HG03196 (cell line): ENCODE measurements at regions not wholly inside any gene's neighbourhood (a gene's known extent, or its start where the extent isn't known, plus 50 kb on each side); places are given as distances from the start of the nearest gene placed in this dataset.
"Not testable (repeated sequence)": the region's sequence is repeated elsewhere in the genome, so short reads cannot be mapped to it uniquely, and the experiment has no call there.

Experiments used
- ATAC-seq: cut with Tn5 transposase; IDR thresholded peaks from one replicate; pipeline ENCODE4 v1.9.1; 2021; ENCODE audit not compliant: unreplicated experiment

DNA sequence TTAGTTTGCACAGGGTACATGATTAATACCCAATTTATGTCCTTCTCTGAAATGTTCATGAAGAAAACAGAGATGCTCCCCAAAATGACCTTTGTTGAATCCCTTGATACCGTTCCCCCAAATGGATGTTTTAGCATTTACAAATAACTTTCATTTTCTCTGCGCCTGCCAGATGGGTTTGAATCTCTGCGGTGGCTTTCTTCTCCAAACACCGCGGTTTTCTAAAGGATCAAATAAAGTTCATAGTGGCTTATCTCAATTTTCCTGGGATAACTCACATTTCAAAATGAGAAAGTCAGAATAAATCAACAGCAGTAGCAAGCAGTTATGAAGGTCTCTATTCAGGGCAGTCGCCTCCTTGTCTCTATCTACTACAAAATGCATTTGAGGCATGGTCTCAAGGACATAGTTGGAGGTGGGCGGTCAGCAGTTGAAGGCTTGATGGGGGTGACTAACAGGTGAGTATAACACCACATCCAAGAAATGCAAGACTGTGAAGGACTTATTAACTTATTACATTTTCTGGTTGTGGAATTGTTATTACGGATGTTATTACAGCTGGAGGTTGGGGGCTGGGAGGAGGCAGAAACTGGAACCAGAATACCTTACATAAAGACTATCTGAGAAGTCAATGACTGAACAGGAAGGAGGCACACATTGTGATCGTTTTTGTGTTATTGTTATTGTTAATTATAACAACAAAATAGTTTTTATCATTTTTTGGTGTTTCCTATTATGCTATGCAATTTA, 1513.3 kb downstream of the FAM181B start:
- no peak for ATAC-seq

- ATAC-seq, result no peak
These were observed 1514.0 kb downstream of the FAM181B start for GRCh38 chr11:81219661-81220060.

GRCh38 chr11:81218440-81218839, 1515.2 kb downstream of the FAM181B start:
- no peak for ATAC-seq

- ATAC-seq, result no peak
These were observed 1522.6 kb downstream of the FAM181B start for GRCh38 chr11:81211050-81211449.

- ATAC-seq, result no peak
These were observed 1526.1 kb downstream of the FAM181B start for GRCh38 chr11:81207421-81208054.

DNA sequence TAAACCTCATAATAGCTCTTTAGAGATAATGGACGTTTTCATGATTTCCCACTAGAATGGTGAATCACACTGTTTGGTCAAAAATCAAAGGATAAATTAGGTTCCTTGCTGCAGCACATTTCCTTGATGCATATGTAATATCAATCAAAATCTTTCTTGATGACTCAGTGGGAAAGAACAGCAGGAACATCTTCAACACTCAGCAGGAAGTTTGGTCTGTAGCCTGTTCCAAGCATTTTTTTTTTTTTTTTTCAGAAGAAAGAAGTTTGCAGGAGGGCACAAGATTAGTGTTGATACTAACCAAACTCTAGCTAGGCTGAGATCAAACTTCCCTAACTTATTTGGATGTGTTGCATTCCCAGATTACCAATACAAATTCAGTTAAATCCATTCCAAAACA, 1529.8 kb downstream of the FAM181B start:
- ATAC-seq, result no peak

GRCh38 chr11:81197396-81197795, 1536.3 kb downstream of the FAM181B start:
- no peak for ATAC-seq

DNA sequence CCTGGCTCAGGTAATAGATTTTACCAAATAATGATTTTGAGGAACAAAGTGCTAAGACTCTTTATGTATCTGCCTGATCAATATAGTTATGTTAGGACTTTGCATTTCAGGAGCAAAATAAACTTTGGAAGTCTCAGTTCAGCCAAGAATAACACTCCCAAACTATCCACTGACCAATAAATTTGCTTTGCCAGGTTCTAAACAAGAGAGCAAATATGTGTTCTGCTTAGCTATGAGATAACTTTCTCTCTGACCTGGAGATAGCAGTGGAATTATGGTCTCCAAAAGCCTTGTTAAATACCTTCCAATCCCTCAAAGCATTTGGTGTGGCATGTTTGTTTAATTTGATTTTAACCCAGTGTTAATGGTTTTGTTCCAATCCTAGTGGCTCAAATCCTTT, 1541.1 kb downstream of the FAM181B start:
- no peak for ATAC-seq

DNA sequence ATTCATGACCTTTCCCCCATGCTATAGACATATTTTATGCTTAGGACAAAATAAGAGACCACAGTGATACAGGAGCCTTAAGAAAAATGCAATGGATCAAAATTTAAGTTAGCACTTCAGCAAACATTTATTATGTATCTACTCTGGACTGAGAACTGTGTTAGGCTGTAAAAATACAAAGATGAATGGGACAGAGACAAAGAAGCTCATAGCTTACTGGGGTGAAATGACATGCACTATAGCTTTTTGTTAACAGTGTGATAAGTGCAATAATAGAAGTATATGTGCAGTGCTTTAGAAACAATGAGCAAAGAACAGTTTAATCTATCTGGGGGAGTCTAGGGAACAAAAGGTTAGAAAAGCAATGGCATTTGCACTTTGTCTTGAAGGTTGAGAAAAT, 1543.1 kb downstream of the FAM181B start:
- ATAC-seq, result no peak

DNA sequence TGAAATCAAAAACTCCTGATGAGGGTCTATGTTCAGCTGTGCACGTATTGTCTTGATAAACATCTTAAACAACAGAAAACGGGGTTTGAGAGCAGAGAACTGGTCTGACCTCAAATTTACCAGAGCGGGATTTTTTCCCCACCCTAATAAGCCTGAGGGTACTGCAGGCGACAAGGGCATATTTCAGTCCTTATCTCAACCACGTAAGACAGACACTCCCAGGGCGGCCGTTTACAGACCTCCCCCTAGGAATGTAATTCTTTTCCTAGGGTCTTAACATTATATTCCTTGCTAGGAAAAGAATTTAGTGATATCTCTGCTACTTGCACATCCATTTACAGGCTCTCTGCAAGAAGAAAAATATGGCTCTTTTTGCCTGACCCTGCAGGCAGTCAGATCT, 1546.6 kb downstream of the FAM181B start:
- ATAC-seq, result not testable (repeated sequence)

DNA sequence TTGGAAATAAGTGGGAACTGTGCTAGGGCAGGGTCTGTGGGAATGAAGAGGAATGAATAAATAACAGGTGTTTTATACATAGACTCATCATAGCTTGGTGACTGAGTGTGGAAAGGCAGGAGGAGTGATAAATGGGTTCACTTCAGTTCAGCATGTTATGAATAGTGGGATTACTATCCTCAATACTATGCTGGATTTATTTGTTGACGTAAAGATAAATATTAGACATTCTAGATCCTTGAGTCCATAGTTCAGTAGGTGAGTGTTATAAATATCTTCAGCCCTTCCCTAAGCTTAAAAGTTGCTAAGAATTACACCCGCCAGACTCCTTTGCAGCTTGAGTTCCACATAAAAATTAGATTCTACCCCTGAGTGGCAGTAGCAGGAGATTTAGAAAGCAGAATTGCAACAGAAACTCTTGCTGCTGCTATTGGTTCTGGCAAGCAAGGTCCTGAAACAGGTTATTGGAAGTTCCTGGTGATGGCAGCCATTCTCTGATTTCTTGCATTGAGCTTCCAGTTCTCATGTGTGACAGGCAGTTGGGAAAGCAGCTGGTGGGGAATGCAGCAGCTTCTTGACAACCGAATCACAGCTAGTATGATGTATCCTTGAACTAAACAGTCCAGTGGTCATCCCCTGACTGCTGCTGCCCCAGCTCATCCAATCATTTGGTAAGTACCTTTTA, 1558.9 kb downstream of the FAM181B start:
- ATAC-seq, result no peak

- no peak for ATAC-seq
These were observed 1568.5 kb downstream of the FAM181B start for GRCh38 chr11:81165164-81165563.

GRCh38 chr11:81159900-81160299, 1573.8 kb downstream of the FAM181B start:
- ATAC-seq, result no peak

- no peak for ATAC-seq
These were observed 1598.1 kb downstream of the FAM181B start for GRCh38 chr11:81135570-81135969.

- ATAC-seq, result no peak
These were observed 1604.0 kb downstream of the FAM181B start for GRCh38 chr11:81129618-81130017.

- no peak for ATAC-seq
These were observed 1620.9 kb downstream of the FAM181B start for GRCh38 chr11:81112718-81113117.

GRCh38 chr11:81104051-81104450, 1629.6 kb downstream of the FAM181B start:
- ATAC-seq, result no peak

- no peak for ATAC-seq
These were observed 1635.2 kb downstream of the FAM181B start for GRCh38 chr11:81098471-81098870.

DNA sequence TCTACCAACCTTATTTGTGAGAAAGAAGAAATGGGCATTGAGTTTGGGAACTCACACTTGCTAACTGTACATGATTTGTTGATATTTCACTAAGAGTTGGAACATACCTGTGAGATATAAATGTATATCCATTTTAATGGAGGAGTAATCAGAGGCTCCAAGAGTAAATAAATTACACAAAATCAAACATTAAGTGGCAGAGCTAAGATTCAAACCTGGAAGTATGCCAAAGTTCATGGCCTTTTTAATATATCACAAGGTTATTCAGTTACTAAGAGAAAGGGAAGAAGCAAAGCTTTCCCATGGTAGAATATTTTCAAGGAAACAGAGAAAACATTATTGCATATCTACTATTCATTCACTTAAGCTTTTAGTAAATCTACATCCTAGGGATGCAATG, 1641.1 kb downstream of the FAM181B start:
- no peak for ATAC-seq

GRCh38 chr11:81089242-81089641, 1644.4 kb downstream of the FAM181B start:
- ATAC-seq, result no peak

DNA sequence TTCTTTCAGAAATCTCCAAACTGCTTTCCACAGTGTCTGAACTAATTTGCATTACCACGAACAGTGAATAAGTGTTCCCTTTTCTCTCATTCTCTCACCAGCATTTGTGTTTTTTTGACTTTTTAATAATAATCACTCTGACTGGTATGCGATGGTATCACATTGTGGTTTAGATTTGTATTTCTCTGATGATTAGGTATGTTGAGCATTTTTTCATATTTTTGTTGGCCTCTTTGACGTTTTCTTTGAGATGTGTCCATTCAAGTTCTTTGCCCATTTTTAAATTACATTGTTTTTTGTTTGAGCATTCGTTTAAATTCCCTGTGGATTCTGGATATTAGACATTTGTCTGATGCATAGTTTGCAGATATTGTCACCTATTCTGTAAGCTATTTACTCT, 1639.6 kb upstream of the TENM4 start:
- ATAC-seq, result no peak

DNA sequence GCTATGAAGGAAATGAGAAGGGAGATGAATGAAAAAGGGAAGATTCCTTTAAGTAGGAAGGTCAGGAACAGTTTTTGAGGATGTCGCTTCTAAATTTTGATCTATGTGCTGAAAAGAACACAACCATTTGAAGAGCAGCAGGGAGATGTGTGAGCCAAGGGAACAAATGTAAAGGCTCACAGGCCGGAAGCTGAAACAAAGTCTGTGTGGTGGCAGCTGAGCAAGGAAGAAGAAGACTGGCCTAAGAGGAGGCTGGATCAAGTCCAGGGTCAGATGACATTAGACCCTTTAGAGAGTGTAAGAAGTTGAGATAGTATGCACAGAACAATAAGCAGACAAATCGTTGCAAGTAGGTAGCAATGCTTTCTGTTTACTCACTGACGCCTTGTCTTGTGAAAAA, 1631.4 kb upstream of the TENM4 start:
- no peak for ATAC-seq
